ENCODE measurements at regions not wholly inside any gene's neighbourhood (a gene's known extent, or its start where the extent isn't known, plus 50 kb on each side); places are given as distances from the start of the nearest gene placed in this dataset.

DNA sequence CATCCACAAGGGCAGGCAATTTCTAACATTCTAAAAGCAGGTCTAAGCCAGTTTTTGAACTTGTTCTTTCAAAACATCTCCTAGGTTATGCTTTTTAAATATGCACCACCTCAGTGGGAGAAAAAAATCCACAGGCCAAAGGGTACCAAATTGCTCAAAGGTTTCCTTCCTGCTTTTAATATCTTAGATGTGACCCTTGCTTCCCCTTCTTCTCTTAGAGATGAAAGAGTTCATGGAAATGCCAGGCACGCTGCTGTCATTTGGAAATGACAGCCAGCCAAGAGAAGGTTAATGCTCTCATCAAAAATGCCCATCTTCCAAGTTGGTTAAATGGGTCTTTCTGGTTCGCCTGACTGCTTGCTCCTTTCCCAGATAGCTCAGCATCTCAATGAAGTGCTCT lies 497.1 kb downstream of the CD83 start:
- ChIA-PET POLR2A (ENCODE audit: partially characterized antibody) (no interaction called here), CTCF (ENCODE audit: partially characterized antibody) (interaction anchor here (1.1 kb wide), 1 partner anchor 21 kb away, joined by 3 read pairs; no protein-coding TSS in a partner anchor)

DNA sequence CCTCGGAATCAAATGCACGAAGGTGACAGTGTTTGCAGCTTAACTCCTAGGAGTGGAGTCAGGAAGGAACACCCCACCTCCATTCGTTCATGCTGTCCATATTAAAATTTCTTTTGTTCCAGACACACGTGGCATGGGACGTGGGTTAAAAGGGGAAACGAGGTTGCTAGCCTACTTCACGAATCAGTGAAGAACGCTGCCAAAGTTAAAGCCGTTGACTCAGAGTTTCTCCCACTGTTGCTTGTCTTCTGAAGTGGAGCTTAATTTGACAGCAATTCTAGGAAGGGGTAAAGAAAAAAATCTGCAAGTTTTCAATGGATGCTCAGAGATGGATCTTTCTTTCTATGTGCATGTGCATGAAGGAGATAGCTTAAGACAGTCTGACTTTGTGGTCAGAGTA lies 499.1 kb downstream of the CD83 start:
- intact Hi-C loops (cut with micrococcal nuclease) = no loop called here
- POLR2A ChIA-PET (ENCODE audit: partially characterized antibody) = no interaction called here
- Histone ChIP-seq H3K36me3 (ENCODE audit: insufficient read depth, low read length) (no peaks in the 10 kb centered on the region), H3K4me1 (ENCODE audit: insufficient read depth, low read length) (no peaks in the 10 kb centered on the region), H3K27ac (ENCODE audit: low read depth, low read length) (no peak overlapping the region), H3K27me3 (ENCODE audit: insufficient read depth, low read length) (no peaks in the 10 kb centered on the region), H3K4me3 (ENCODE audit: low read length in 2 of 2) (no peak overlapping the region), H3K9me3 (ENCODE audit: control insufficient read depth in 1 of 2, low read length in 2 of 2) (no peaks in the 10 kb centered on the region)
- CTCF ChIA-PET (ENCODE audit: partially characterized antibody) = no interaction called here
- no peak for DNase-seq
- no peak overlapping the region for H3K4me3 Mint-ChIP-seq
- H3K36me3 Mint-ChIP-seq = no peaks in the 10 kb centered on the region
- peaks cover 0 to 2% (median 0%) of the 10 kb centered on the region in 4 donors for H3K4me1 Mint-ChIP-seq
- peaks cover 2 to 11% of the 10 kb centered on the region in 2 donors for H3K27me3 Mint-ChIP-seq
- peaks cover 0 to 12% (median 6%) of the 10 kb centered on the region in 8 donors for H3K9me3 Mint-ChIP-seq
- no peak overlapping the region for H3K27ac Mint-ChIP-seq

More for the DNA sequence above, 497.1 kb downstream of the CD83 start:
- Mint-ChIP-seq H3K36me3 (no peaks in the 10 kb centered on the region), H3K4me1 (no peaks in the 10 kb centered on the region), H3K9me3 (peaks cover 0 to 12% (median 6%) of the 10 kb centered on the region in 8 donors), H3K27ac (no peak overlapping the region), H3K27me3 (peaks cover 2 to 11% of the 10 kb centered on the region in 2 donors), H3K4me3 (no peak overlapping the region)
- H3K9me3 ChIP-seq (ENCODE audit: control insufficient read depth in 1 of 2, low read length in 2 of 2) = no peaks in the 10 kb centered on the region
- DNase-seq = no peak
- H3K4me3 ChIP-seq (ENCODE audit: low read length in 2 of 2) = no peak overlapping the region
- intact Hi-C loops (cut with micrococcal nuclease) = no loop called here
- no peaks in the 10 kb centered on the region for H3K36me3 ChIP-seq (ENCODE audit: insufficient read depth, low read length)
- H3K27me3 ChIP-seq (ENCODE audit: insufficient read depth, low read length) = no peaks in the 10 kb centered on the region
- H3K4me1 ChIP-seq (ENCODE audit: insufficient read depth, low read length) = no peaks in the 10 kb centered on the region
- no peak overlapping the region for H3K27ac ChIP-seq (ENCODE audit: low read depth, low read length)

DNA sequence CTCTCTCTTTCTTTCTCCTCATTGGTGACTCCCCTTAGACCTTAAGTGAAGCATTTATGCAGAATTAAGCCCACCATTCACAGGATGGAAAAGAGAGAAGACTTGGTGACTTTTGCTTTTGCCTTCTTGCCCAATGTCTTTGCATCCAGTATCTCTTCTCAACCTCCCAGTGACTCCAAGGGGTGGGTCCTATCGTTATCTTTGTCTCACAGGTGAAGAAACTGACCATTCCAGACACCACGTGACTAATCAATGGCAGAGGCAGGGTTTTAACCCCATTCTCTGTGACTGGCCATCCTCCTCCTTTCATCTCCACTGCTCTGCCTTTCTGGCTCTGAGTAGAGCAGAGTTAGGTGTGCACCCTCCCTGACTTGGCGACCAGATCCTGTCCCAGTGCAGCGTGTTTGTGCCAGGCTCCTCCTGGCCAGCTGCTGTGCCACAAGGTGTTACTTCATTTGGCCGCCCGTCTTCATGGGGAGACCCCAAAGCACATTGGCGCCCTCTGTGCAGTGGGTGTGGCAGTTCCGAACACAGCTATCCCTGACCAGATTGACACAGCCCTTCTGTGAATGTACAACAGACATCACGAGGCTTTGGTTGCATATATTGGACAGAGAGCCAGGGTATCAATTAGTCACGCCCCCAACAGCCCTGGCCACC lies 501.3 kb downstream of the CD83 start:
- intact Hi-C loops (cut with micrococcal nuclease) = no loop called here
- CTCF ChIA-PET (ENCODE audit: partially characterized antibody) = interaction anchor here (1.1 kb wide), 1 partner anchor 15 kb away, joined by 4 read pairs; no protein-coding TSS in a partner anchor
- POLR2A ChIA-PET (ENCODE audit: partially characterized antibody) = no interaction called here

DNA sequence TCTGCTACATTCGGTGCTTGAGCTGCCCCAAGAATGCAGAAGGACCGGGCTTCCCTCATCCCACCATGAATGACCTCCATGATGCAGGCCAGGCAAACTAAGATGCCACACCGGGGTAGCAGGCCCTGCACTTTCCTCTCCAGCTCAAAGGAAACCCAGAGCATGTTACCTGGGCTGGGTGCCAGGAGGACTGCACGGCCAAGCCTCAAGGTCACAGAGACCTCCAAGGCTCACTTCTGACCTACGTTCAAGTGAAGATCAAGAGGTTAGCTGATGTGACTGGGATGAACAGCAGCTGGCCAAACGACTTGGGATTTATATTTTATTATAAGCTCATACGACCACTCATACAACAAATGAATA lies 501.8 kb downstream of the CD83 start:
- H3K36me3 Mint-ChIP-seq = no peaks in the 10 kb centered on the region
- no peak overlapping the region for H3K4me3 Mint-ChIP-seq
- no peaks in the 10 kb centered on the region for H3K36me3 ChIP-seq (ENCODE audit: insufficient read depth, low read length)
- H3K4me1 ChIP-seq (ENCODE audit: insufficient read depth, low read length) = peaks cover 7% of the 10 kb centered on the region
- no peak overlapping the region for H3K27ac ChIP-seq (ENCODE audit: low read depth, low read length)
- POLR2A ChIA-PET (ENCODE audit: partially characterized antibody) = no interaction called here
- DNase-seq = no peak
- H3K4me1 Mint-ChIP-seq = peaks cover 0 to 9% (median 3%) of the 10 kb centered on the region in 4 donors
- H3K27me3 Mint-ChIP-seq = peaks cover 0 to 6% of the 10 kb centered on the region in 2 donors
- intact Hi-C loops (cut with micrococcal nuclease) = no loop called here
- peaks cover 0 to 12% (median 6%) of the 10 kb centered on the region in 8 donors for H3K9me3 Mint-ChIP-seq
- H3K27me3 ChIP-seq (ENCODE audit: insufficient read depth, low read length) = no peaks in the 10 kb centered on the region
- no peak overlapping the region for H3K27ac Mint-ChIP-seq
- CTCF ChIA-PET (ENCODE audit: partially characterized antibody) = interaction anchor here (1.1 kb wide), 1 partner anchor 14 kb away, joined by 4 read pairs; no protein-coding TSS in a partner anchor
- H3K4me3 ChIP-seq (ENCODE audit: low read length in 2 of 2) = no peak overlapping the region
- H3K9me3 ChIP-seq (ENCODE audit: control insufficient read depth in 1 of 2, low read length in 2 of 2) = no peaks in the 10 kb centered on the region

More for the DNA sequence above, 501.3 kb downstream of the CD83 start:
- H3K36me3 Mint-ChIP-seq = no peaks in the 10 kb centered on the region
- H3K9me3 Mint-ChIP-seq = peaks cover 0 to 12% (median 6%) of the 10 kb centered on the region in 8 donors
- peaks cover 0 to 9% (median 3%) of the 10 kb centered on the region in 4 donors for H3K4me1 Mint-ChIP-seq
- H3K4me3 Mint-ChIP-seq = no peak overlapping the region
- no peak for DNase-seq
- no peak overlapping the region for H3K27ac Mint-ChIP-seq
- Histone ChIP-seq H3K36me3 (ENCODE audit: insufficient read depth, low read length) (no peaks in the 10 kb centered on the region), H3K4me3 (ENCODE audit: low read length in 2 of 2) (no peak overlapping the region), H3K27ac (ENCODE audit: low read depth, low read length) (no peak overlapping the region), H3K9me3 (ENCODE audit: control insufficient read depth in 1 of 2, low read length in 2 of 2) (no peaks in the 10 kb centered on the region), H3K27me3 (ENCODE audit: insufficient read depth, low read length) (no peaks in the 10 kb centered on the region), H3K4me1 (ENCODE audit: insufficient read depth, low read length) (peaks cover 7% of the 10 kb centered on the region)
- peaks cover 0 to 6% of the 10 kb centered on the region in 2 donors for H3K27me3 Mint-ChIP-seq

DNA sequence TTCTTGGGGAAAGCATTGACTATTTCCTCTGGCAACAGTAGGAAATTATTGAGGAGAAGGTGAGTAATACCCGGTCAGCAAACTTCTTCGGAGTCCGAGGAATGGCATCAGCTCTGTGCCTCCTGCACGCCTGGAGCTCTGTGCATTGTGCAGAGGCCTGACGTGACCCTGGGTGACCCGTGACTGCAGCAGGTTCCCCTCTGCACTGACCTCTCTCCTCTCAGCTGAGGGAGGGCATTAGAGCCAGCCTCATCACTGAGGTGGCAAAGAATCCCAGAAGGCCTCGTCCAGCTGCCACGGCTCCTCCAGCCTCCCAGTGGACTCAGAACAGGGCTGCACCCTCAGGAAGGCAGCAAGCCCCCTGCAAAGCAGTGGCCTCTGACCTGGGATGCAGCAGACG lies 502.9 kb downstream of the CD83 start:
- H3K27ac Mint-ChIP-seq = no peak overlapping the region
- Histone ChIP-seq H3K9me3 (ENCODE audit: control insufficient read depth in 1 of 2, low read length in 2 of 2) (no peaks in the 10 kb centered on the region), H3K4me1 (ENCODE audit: insufficient read depth, low read length) (peaks cover 7% of the 10 kb centered on the region), H3K36me3 (ENCODE audit: insufficient read depth, low read length) (no peaks in the 10 kb centered on the region), H3K27ac (ENCODE audit: low read depth, low read length) (no peak overlapping the region), H3K27me3 (ENCODE audit: insufficient read depth, low read length) (no peaks in the 10 kb centered on the region), H3K4me3 (ENCODE audit: low read length in 2 of 2) (no peak overlapping the region)
- intact Hi-C loops (cut with micrococcal nuclease) = no loop called here
- no peaks in the 10 kb centered on the region for H3K36me3 Mint-ChIP-seq
- peaks cover 0 to 9% (median 3%) of the 10 kb centered on the region in 4 donors for H3K4me1 Mint-ChIP-seq
- H3K27me3 Mint-ChIP-seq = peaks cover 0 to 6% of the 10 kb centered on the region in 2 donors
- peaks cover 0 to 8% (median 5%) of the 10 kb centered on the region in 8 donors for H3K9me3 Mint-ChIP-seq
- DNase-seq = no peak
- H3K4me3 Mint-ChIP-seq = no peak overlapping the region
- POLR2A ChIA-PET (ENCODE audit: partially characterized antibody) = no interaction called here
- CTCF ChIA-PET (ENCODE audit: partially characterized antibody) = no interaction called here

DNA sequence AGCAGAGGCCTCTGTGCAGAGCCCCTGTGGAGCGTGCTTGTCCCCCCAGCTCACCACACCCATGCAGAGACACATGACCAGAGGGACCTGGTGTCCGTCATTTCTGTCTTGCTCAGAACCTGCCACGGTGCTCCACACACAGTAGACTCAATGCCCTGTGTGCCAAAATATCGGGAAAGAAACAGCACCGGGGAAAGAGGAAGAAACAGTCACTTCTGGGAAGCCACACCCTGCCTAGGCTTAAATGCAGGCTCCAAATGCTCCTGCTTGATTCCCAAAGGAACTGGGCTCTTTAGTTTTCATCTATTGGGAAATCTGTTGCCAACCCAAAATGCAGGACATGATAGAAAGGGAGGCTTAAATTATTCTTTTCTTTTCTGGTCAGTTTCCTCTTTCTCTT lies 503.9 kb downstream of the CD83 start:
- Mint-ChIP-seq H3K27ac (no peak overlapping the region), H3K4me1 (peaks cover 0 to 9% (median 3%) of the 10 kb centered on the region in 4 donors), H3K4me3 (no peak overlapping the region), H3K36me3 (no peaks in the 10 kb centered on the region), H3K9me3 (peaks cover 0 to 5% (median 0%) of the 10 kb centered on the region in 8 donors), H3K27me3 (peaks cover 0 to 6% of the 10 kb centered on the region in 2 donors)
- CTCF ChIA-PET (ENCODE audit: partially characterized antibody) = no interaction called here
- DNase-seq = no peak
- no peaks in the 10 kb centered on the region for H3K27me3 ChIP-seq (ENCODE audit: insufficient read depth, low read length)
- POLR2A ChIA-PET (ENCODE audit: partially characterized antibody) = interaction anchor here (1.2 kb wide), 1 partner anchor 14 kb away, joined by 4 read pairs; no protein-coding TSS in a partner anchor
- intact Hi-C loops (cut with micrococcal nuclease) = no loop called here
- H3K9me3 ChIP-seq (ENCODE audit: control insufficient read depth in 1 of 2, low read length in 2 of 2) = no peaks in the 10 kb centered on the region
- H3K4me3 ChIP-seq (ENCODE audit: low read length in 2 of 2) = no peak overlapping the region
- H3K4me1 ChIP-seq (ENCODE audit: insufficient read depth, low read length) = peaks cover 7% of the 10 kb centered on the region
- no peak overlapping the region for H3K27ac ChIP-seq (ENCODE audit: low read depth, low read length)
- no peaks in the 10 kb centered on the region for H3K36me3 ChIP-seq (ENCODE audit: insufficient read depth, low read length)

DNA sequence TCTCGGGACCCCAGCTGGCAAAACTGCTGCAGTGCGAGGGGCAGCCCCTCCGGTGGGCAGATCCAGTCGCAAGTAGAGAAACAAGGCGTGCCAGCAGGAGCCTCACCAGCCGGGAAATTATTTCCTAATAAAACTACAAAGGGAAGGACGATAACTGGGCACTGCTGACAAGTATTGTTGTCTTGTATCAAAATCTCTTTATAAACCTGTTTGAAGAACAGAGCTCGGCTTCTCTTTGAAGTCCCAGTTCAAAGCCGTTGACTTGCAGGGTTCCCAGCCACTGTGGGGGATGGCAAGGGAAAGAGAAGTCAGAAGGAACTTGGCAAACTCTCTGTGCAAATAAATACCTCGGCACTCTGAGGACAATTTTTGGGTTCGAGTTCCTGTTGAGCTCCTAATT lies 504.5 kb downstream of the CD83 start:
- POLR2A ChIA-PET (ENCODE audit: partially characterized antibody) = interaction anchor here (1.2 kb wide), 1 partner anchor 14 kb away, joined by 4 read pairs; no protein-coding TSS in a partner anchor
- no peaks in the 10 kb centered on the region for H3K36me3 ChIP-seq (ENCODE audit: insufficient read depth, low read length)
- no peaks in the 10 kb centered on the region for H3K27me3 ChIP-seq (ENCODE audit: insufficient read depth, low read length)
- Mint-ChIP-seq H3K27ac (no peak overlapping the region), H3K4me3 (no peak overlapping the region), H3K36me3 (no peaks in the 10 kb centered on the region), H3K9me3 (peaks cover 0 to 3% (median 0%) of the 10 kb centered on the region in 8 donors), H3K4me1 (peaks cover 0 to 9% (median 3%) of the 10 kb centered on the region in 4 donors), H3K27me3 (peaks cover 0 to 6% of the 10 kb centered on the region in 2 donors)
- DNase-seq = no peak
- no peaks in the 10 kb centered on the region for H3K9me3 ChIP-seq (ENCODE audit: control insufficient read depth in 1 of 2, low read length in 2 of 2)
- H3K4me3 ChIP-seq (ENCODE audit: low read length in 2 of 2) = no peak overlapping the region
- H3K27ac ChIP-seq (ENCODE audit: low read depth, low read length) = no peak overlapping the region
- peaks cover 7% of the 10 kb centered on the region for H3K4me1 ChIP-seq (ENCODE audit: insufficient read depth, low read length)
- CTCF ChIA-PET (ENCODE audit: partially characterized antibody) = no interaction called here
- intact Hi-C loops (cut with micrococcal nuclease) = no loop called here
